ENCODE measurements at regions not wholly inside any gene's neighbourhood (a gene's known extent, or its start where the extent isn't known, plus 50 kb on each side); places are given as distances from the start of the nearest gene placed in this dataset.

DNA sequence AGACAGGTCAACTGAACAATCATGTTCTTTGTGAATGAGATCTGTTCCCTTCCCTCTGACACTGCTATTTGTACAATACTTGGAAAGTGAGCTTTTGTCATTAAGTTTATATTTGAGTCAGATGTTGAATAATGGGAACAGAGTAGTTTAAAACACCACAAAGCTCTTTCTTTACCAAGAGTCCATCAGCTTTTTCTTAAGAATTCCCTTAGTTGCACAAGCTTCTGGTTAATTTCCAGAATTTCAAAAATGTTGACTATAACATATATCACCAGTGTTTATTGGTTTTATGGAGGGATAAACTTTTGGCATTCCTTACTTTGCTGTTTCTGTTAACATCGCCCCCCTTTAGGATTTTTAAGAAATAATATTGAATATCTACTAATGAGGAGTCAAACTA is 403.7 kb downstream of the CCDC85A start (continued):
- TF ChIP-seq, protein P1, sequence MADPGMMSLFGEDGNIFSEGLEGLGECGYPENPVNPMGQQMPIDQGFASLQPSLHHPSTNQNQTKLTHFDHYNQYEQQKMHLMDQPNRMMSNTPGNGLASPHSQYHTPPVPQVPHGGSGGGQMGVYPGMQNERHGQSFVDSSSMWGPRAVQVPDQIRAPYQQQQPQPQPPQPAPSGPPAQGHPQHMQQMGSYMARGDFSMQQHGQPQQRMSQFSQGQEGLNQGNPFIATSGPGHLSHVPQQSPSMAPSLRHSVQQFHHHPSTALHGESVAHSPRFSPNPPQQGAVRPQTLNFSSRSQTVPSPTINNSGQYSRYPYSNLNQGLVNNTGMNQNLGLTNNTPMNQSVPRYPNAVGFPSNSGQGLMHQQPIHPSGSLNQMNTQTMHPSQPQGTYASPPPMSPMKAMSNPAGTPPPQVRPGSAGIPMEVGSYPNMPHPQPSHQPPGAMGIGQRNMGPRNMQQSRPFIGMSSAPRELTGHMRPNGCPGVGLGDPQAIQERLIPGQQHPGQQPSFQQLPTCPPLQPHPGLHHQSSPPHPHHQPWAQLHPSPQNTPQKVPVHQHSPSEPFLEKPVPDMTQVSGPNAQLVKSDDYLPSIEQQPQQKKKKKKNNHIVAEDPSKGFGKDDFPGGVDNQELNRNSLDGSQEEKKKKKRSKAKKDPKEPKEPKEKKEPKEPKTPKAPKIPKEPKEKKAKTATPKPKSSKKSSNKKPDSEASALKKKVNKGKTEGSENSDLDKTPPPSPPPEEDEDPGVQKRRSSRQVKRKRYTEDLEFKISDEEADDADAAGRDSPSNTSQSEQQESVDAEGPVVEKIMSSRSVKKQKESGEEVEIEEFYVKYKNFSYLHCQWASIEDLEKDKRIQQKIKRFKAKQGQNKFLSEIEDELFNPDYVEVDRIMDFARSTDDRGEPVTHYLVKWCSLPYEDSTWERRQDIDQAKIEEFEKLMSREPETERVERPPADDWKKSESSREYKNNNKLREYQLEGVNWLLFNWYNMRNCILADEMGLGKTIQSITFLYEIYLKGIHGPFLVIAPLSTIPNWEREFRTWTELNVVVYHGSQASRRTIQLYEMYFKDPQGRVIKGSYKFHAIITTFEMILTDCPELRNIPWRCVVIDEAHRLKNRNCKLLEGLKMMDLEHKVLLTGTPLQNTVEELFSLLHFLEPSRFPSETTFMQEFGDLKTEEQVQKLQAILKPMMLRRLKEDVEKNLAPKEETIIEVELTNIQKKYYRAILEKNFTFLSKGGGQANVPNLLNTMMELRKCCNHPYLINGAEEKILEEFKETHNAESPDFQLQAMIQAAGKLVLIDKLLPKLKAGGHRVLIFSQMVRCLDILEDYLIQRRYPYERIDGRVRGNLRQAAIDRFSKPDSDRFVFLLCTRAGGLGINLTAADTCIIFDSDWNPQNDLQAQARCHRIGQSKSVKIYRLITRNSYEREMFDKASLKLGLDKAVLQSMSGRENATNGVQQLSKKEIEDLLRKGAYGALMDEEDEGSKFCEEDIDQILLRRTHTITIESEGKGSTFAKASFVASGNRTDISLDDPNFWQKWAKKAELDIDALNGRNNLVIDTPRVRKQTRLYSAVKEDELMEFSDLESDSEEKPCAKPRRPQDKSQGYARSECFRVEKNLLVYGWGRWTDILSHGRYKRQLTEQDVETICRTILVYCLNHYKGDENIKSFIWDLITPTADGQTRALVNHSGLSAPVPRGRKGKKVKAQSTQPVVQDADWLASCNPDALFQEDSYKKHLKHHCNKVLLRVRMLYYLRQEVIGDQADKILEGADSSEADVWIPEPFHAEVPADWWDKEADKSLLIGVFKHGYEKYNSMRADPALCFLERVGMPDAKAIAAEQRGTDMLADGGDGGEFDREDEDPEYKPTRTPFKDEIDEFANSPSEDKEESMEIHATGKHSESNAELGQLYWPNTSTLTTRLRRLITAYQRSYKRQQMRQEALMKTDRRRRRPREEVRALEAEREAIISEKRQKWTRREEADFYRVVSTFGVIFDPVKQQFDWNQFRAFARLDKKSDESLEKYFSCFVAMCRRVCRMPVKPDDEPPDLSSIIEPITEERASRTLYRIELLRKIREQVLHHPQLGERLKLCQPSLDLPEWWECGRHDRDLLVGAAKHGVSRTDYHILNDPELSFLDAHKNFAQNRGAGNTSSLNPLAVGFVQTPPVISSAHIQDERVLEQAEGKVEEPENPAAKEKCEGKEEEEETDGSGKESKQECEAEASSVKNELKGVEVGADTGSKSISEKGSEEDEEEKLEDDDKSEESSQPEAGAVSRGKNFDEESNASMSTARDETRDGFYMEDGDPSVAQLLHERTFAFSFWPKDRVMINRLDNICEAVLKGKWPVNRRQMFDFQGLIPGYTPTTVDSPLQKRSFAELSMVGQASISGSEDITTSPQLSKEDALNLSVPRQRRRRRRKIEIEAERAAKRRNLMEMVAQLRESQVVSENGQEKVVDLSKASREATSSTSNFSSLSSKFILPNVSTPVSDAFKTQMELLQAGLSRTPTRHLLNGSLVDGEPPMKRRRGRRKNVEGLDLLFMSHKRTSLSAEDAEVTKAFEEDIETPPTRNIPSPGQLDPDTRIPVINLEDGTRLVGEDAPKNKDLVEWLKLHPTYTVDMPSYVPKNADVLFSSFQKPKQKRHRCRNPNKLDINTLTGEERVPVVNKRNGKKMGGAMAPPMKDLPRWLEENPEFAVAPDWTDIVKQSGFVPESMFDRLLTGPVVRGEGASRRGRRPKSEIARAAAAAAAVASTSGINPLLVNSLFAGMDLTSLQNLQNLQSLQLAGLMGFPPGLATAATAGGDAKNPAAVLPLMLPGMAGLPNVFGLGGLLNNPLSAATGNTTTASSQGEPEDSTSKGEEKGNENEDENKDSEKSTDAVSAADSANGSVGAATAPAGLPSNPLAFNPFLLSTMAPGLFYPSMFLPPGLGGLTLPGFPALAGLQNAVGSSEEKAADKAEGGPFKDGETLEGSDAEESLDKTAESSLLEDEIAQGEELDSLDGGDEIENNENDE (IDR thresholded peaks at IDR 0.05; ENCODE audit: insufficient replicate concordance, low read length), result no peak
- TF ChIP-seq CHD1 (IDR thresholded peaks at IDR 0.05; ENCODE audit: low read depth, low read length), result no peak
- no peak for TF ChIP-seq EZH2 (IDR thresholded peaks at IDR 0.05; ENCODE audit: low read depth, low read length, severe bottlenecking)

Data from H1 (cell line).